ENCODE measurements at regions not wholly inside any gene's neighbourhood (a gene's known extent, or its start where the extent isn't known, plus 50 kb on each side); places are given as distances from the start of the nearest gene placed in this dataset.

DNA sequence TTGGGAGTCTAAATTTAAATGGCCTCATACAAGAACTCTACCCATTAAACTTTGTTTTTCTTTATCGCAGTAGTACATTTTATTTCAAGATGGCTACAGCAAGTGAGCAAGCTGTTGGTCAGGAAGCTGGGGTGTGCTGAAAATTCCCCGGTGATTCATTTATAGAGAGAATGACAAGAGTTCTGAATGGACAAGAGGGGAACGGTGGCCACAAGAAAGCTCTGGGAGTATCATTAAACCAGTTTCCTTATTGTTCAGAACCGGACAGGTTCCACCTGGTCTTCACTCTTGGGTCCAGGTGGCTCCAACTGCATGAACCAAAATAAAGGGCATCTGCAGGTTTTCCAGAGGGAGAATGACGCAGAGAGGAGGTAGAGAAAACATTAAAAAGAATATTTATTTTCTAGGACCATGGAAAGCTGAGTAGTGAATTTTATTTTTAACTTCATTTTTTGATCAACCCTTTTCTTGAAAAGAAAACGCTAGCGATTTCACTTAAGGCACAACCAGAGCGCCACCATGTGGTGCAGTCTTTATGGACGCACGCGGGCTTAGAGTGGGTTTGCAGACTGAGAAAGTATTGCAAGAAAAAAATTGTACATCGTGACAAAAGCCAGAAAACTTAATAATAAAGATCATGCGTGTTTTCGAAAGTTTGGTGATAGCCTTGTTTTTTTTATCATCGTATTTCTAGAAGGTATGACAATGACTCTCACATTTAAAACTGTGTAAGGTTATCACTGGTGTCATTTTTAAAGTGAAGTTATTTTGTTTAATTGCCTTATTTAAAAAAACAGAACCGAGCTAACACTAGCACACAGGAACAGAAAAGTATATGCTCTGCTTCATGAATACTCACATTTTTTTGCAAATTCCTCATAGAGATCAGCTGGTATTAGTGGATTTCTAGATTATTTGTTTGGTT, 97.9 kb upstream of the NOL4 start (continued):
- TF ChIP-seq, protein P1, sequence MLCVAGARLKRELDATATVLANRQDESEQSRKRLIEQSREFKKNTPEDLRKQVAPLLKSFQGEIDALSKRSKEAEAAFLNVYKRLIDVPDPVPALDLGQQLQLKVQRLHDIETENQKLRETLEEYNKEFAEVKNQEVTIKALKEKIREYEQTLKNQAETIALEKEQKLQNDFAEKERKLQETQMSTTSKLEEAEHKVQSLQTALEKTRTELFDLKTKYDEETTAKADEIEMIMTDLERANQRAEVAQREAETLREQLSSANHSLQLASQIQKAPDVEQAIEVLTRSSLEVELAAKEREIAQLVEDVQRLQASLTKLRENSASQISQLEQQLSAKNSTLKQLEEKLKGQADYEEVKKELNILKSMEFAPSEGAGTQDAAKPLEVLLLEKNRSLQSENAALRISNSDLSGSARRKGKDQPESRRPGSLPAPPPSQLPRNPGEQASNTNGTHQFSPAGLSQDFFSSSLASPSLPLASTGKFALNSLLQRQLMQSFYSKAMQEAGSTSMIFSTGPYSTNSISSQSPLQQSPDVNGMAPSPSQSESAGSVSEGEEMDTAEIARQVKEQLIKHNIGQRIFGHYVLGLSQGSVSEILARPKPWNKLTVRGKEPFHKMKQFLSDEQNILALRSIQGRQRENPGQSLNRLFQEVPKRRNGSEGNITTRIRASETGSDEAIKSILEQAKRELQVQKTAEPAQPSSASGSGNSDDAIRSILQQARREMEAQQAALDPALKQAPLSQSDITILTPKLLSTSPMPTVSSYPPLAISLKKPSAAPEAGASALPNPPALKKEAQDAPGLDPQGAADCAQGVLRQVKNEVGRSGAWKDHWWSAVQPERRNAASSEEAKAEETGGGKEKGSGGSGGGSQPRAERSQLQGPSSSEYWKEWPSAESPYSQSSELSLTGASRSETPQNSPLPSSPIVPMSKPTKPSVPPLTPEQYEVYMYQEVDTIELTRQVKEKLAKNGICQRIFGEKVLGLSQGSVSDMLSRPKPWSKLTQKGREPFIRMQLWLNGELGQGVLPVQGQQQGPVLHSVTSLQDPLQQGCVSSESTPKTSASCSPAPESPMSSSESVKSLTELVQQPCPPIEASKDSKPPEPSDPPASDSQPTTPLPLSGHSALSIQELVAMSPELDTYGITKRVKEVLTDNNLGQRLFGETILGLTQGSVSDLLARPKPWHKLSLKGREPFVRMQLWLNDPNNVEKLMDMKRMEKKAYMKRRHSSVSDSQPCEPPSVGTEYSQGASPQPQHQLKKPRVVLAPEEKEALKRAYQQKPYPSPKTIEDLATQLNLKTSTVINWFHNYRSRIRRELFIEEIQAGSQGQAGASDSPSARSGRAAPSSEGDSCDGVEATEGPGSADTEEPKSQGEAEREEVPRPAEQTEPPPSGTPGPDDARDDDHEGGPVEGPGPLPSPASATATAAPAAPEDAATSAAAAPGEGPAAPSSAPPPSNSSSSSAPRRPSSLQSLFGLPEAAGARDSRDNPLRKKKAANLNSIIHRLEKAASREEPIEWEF (IDR thresholded peaks at IDR 0.05; ENCODE audit: insufficient replicate concordance, low read depth, low read length): peak; percentile 50
- TF ChIP-seq ZZZ3 (IDR thresholded peaks at IDR 0.05; ENCODE audit: control insufficient read depth, insufficient read length, low read depth) (no peak), TAF1 (IDR thresholded peaks at IDR 0.05; ENCODE audit: borderline replicate concordance, low read depth, low read length) (no peak), POLR2AphosphoS5 (IDR thresholded peaks at IDR 0.05; ENCODE audit: low read length) (no peak), KAT2A (conservative IDR thresholded peaks at IDR 0.05; ENCODE audit: control insufficient read depth, low read depth, low read length) (no peak), TCF12 (IDR thresholded peaks at IDR 0.05; ENCODE audit: low read depth, low read length) (peak; percentile 96), EGR1 (IDR thresholded peaks at IDR 0.05; ENCODE audit: borderline replicate concordance in 1 of 2, low read depth in 2 of 2, low read length in 2 of 2) (no peak)
- TF ChIP-seq, protein P2, sequence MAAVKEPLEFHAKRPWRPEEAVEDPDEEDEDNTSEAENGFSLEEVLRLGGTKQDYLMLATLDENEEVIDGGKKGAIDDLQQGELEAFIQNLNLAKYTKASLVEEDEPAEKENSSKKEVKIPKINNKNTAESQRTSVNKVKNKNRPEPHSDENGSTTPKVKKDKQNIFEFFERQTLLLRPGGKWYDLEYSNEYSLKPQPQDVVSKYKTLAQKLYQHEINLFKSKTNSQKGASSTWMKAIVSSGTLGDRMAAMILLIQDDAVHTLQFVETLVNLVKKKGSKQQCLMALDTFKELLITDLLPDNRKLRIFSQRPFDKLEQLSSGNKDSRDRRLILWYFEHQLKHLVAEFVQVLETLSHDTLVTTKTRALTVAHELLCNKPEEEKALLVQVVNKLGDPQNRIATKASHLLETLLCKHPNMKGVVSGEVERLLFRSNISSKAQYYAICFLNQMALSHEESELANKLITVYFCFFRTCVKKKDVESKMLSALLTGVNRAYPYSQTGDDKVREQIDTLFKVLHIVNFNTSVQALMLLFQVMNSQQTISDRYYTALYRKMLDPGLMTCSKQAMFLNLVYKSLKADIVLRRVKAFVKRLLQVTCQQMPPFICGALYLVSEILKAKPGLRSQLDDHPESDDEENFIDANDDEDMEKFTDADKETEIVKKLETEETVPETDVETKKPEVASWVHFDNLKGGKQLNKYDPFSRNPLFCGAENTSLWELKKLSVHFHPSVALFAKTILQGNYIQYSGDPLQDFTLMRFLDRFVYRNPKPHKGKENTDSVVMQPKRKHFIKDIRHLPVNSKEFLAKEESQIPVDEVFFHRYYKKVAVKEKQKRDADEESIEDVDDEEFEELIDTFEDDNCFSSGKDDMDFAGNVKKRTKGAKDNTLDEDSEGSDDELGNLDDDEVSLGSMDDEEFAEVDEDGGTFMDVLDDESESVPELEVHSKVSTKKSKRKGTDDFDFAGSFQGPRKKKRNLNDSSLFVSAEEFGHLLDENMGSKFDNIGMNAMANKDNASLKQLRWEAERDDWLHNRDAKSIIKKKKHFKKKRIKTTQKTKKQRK (IDR thresholded peaks at IDR 0.05; ENCODE audit: low read depth, low read length): no peak
- TF ChIP-seq, protein P3, sequence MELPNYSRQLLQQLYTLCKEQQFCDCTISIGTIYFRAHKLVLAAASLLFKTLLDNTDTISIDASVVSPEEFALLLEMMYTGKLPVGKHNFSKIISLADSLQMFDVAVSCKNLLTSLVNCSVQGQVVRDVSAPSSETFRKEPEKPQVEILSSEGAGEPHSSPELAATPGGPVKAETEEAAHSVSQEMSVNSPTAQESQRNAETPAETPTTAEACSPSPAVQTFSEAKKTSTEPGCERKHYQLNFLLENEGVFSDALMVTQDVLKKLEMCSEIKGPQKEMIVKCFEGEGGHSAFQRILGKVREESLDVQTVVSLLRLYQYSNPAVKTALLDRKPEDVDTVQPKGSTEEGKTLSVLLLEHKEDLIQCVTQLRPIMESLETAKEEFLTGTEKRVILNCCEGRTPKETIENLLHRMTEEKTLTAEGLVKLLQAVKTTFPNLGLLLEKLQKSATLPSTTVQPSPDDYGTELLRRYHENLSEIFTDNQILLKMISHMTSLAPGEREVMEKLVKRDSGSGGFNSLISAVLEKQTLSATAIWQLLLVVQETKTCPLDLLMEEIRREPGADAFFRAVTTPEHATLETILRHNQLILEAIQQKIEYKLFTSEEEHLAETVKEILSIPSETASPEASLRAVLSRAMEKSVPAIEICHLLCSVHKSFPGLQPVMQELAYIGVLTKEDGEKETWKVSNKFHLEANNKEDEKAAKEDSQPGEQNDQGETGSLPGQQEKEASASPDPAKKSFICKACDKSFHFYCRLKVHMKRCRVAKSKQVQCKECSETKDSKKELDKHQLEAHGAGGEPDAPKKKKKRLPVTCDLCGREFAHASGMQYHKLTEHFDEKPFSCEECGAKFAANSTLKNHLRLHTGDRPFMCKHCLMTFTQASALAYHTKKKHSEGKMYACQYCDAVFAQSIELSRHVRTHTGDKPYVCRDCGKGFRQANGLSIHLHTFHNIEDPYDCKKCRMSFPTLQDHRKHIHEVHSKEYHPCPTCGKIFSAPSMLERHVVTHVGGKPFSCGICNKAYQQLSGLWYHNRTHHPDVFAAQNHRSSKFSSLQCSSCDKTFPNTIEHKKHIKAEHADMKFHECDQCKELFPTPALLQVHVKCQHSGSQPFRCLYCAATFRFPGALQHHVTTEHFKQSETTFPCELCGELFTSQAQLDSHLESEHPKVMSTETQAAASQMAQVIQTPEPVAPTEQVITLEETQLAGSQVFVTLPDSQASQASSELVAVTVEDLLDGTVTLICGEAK (IDR thresholded peaks at IDR 0.05; ENCODE audit: borderline replicate concordance): no peak
- TF ChIP-seq, protein P4, sequence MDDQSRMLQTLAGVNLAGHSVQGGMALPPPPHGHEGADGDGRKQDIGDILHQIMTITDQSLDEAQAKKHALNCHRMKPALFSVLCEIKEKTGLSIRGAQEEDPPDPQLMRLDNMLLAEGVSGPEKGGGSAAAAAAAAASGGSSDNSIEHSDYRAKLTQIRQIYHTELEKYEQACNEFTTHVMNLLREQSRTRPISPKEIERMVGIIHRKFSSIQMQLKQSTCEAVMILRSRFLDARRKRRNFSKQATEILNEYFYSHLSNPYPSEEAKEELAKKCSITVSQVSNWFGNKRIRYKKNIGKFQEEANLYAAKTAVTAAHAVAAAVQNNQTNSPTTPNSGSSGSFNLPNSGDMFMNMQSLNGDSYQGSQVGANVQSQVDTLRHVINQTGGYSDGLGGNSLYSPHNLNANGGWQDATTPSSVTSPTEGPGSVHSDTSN (IDR thresholded peaks at IDR 0.05; ENCODE audit: insufficient replicate concordance, low read depth, low read length): peak; percentile 5
- TF ChIP-seq, protein P5, sequence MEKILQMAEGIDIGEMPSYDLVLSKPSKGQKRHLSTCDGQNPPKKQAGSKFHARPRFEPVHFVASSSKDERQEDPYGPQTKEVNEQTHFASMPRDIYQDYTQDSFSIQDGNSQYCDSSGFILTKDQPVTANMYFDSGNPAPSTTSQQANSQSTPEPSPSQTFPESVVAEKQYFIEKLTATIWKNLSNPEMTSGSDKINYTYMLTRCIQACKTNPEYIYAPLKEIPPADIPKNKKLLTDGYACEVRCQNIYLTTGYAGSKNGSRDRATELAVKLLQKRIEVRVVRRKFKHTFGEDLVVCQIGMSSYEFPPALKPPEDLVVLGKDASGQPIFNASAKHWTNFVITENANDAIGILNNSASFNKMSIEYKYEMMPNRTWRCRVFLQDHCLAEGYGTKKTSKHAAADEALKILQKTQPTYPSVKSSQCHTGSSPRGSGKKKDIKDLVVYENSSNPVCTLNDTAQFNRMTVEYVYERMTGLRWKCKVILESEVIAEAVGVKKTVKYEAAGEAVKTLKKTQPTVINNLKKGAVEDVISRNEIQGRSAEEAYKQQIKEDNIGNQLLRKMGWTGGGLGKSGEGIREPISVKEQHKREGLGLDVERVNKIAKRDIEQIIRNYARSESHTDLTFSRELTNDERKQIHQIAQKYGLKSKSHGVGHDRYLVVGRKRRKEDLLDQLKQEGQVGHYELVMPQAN (conservative IDR thresholded peaks at IDR 0.05): no peak

Measured in GM12878 (cell line).